ENCODE measurements at regions not wholly inside any gene's neighbourhood (a gene's known extent, or its start where the extent isn't known, plus 50 kb on each side); places are given as distances from the start of the nearest gene placed in this dataset.

- H3K36me3 ChIP-seq = no peaks in the 10 kb centered on the region
- TF ChIP-seq POLR2A (IDR thresholded peaks at IDR 0.05) (no peak), EP300 (IDR thresholded peaks at IDR 0.05) (no peak), CTCF (IDR thresholded peaks at IDR 0.05) (no peak)
- H3K27me3 ChIP-seq = no peaks in the 10 kb centered on the region
- H3K9me3 ChIP-seq = no peaks in the 10 kb centered on the region
- H3K27ac ChIP-seq = no peak overlapping the region
- no peak for DNase-seq (ENCODE audit: low spot score in 2 of 2)
- H3K4me3 ChIP-seq = no peak overlapping the region
- peaks cover 0 to 8% (median 3%) of the 10 kb centered on the region in 4 donors for H3K4me1 ChIP-seq
- 85 to 89% methylated on average over 1 of the region's 1 CpG for WGBS, 2 donors
Measured at GRCh38 chr1:56179543-56179942, 399.8 kb downstream of the PLPP3 start.

GRCh38 chr1:56175211-56175610 lies 404.2 kb downstream of the PLPP3 start:
- no peak for DNase-seq (ENCODE audit: low spot score in 2 of 2)
- Histone ChIP-seq H3K4me3 (no peak overlapping the region), H3K9me3 (no peaks in the 10 kb centered on the region), H3K27me3 (no peaks in the 10 kb centered on the region), H3K27ac (no peak overlapping the region), H3K4me1 (peaks cover 0 to 6% (median 1%) of the 10 kb centered on the region in 4 donors), H3K36me3 (no peaks in the 10 kb centered on the region)
- no peak for TF ChIP-seq POLR2A (IDR thresholded peaks at IDR 0.05)
- TF ChIP-seq CTCF (IDR thresholded peaks at IDR 0.05) = no peak
- TF ChIP-seq EP300 (IDR thresholded peaks at IDR 0.05) = no peak
- WGBS, 2 donors = 76 to 78% methylated on average over 3 of the region's 3 CpGs

- no peak for DNase-seq (ENCODE audit: low spot score in 2 of 2)
- no peaks in the 10 kb centered on the region for H3K27me3 ChIP-seq
- TF ChIP-seq EP300 (IDR thresholded peaks at IDR 0.05) = no peak
- no peak for TF ChIP-seq CTCF (IDR thresholded peaks at IDR 0.05)
- TF ChIP-seq POLR2A (IDR thresholded peaks at IDR 0.05) = no peak
- H3K27ac ChIP-seq = no peak overlapping the region
- no peak overlapping the region for H3K4me3 ChIP-seq
- H3K9me3 ChIP-seq = no peaks in the 10 kb centered on the region
- WGBS, 2 donors = 56 to 63% methylated on average over 1 of the region's 1 CpG
- H3K4me1 ChIP-seq = no peaks in the 10 kb centered on the region
- no peaks in the 10 kb centered on the region for H3K36me3 ChIP-seq
Measured at GRCh38 chr1:56174176-56174885, 405.0 kb downstream of the PLPP3 start.

- no peaks in the 10 kb centered on the region for H3K36me3 ChIP-seq
- H3K27me3 ChIP-seq = no peaks in the 10 kb centered on the region
- no peak for DNase-seq (ENCODE audit: low spot score in 2 of 2)
- 57 to 71% methylated on average over 1 of the region's 1 CpG for WGBS, 2 donors
- no peak overlapping the region for H3K27ac ChIP-seq
- H3K9me3 ChIP-seq = no peaks in the 10 kb centered on the region
- no peak overlapping the region for H3K4me3 ChIP-seq
- no peak for TF ChIP-seq CTCF (IDR thresholded peaks at IDR 0.05)
- no peak for TF ChIP-seq POLR2A (IDR thresholded peaks at IDR 0.05)
- TF ChIP-seq EP300 (IDR thresholded peaks at IDR 0.05) = no peak
- no peaks in the 10 kb centered on the region for H3K4me1 ChIP-seq
Measured at GRCh38 chr1:56173736-56174135, 405.6 kb downstream of the PLPP3 start.

GRCh38 chr1:56171670-56172069 lies 407.7 kb downstream of the PLPP3 start:
- H3K27ac ChIP-seq = no peak overlapping the region
- no peaks in the 10 kb centered on the region for H3K9me3 ChIP-seq
- H3K4me1 ChIP-seq = no peaks in the 10 kb centered on the region
- no peaks in the 10 kb centered on the region for H3K27me3 ChIP-seq
- no peaks in the 10 kb centered on the region for H3K36me3 ChIP-seq
- WGBS, 2 donors = 88 to 100% methylated on average over 1 of the region's 1 CpG
- H3K4me3 ChIP-seq = no peak overlapping the region
- DNase-seq (ENCODE audit: low spot score in 2 of 2) = no peak
- TF ChIP-seq POLR2A (IDR thresholded peaks at IDR 0.05) = no peak

Data from tibial nerve (tissue), 4 donors.